Ovary (tissue), 3 donors: ENCODE measurements at regions not wholly inside any gene's neighbourhood (a gene's known extent, or its start where the extent isn't known, plus 50 kb on each side); places are given as distances from the start of the nearest gene placed in this dataset.

Experiments
- EP300 ChIP-seq: sonication (generic); formaldehyde crosslinking; IDR thresholded peaks from one replicate; pipeline ENCODE4 v1.6.1; 2017; ENCODE audit warnings: antibody characterized with exemption
- TF ChIP-seq, protein P1 (sequence below), 3 donors: fragments of 450-650 bp in 2 of 3; fragments of 200-600 bp in 1 of 3; IDR thresholded peaks; one replicate each; pipeline versions ENCODE4 v1.5.1 to v1.8.0; 2016 to 2022; ENCODE audit warnings: antibody characterized with exemption in 3 of 3, mild to moderate bottlenecking in 1 of 3
- donor health status: DM: no; HTN: no; CAD: no.

DNA sequence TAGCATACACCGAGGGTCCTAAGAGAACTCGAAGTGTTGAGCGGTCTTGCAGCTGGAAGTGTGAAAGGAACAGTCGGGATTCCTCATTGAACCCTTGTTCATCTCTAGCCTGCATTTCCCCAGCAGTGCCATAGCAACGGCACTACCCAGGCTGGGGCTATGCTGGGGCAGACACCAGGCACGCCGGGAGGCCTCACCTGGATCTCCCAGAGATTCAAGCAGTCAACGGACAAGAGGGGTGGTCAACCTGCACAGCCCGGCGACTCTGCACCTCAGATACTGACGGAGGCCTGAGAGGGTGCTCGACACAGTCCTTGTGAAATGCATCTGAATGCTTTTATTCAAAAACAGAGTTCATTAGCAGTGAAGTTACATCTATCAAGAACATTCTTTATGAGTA, 604.2 kb downstream of the GALR1 start:
- TF ChIP-seq, protein P1, sequence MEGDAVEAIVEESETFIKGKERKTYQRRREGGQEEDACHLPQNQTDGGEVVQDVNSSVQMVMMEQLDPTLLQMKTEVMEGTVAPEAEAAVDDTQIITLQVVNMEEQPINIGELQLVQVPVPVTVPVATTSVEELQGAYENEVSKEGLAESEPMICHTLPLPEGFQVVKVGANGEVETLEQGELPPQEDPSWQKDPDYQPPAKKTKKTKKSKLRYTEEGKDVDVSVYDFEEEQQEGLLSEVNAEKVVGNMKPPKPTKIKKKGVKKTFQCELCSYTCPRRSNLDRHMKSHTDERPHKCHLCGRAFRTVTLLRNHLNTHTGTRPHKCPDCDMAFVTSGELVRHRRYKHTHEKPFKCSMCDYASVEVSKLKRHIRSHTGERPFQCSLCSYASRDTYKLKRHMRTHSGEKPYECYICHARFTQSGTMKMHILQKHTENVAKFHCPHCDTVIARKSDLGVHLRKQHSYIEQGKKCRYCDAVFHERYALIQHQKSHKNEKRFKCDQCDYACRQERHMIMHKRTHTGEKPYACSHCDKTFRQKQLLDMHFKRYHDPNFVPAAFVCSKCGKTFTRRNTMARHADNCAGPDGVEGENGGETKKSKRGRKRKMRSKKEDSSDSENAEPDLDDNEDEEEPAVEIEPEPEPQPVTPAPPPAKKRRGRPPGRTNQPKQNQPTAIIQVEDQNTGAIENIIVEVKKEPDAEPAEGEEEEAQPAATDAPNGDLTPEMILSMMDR (IDR thresholded peaks at IDR 0.05), result no peak
- no peak for TF ChIP-seq EP300
